ENCODE measurements at regions not wholly inside any gene's neighbourhood (a gene's known extent, or its start where the extent isn't known, plus 50 kb on each side); places are given as distances from the start of the nearest gene placed in this dataset.
"Not testable (repeated sequence)": the region's sequence is repeated elsewhere in the genome, so short reads cannot be mapped to it uniquely, and the experiment has no call there.

GRCh38 chr9:15113288-15113687 lies 193.7 kb downstream of the TTC39B start:
- no peak for DNase-seq (ENCODE audit: low read depth in 2 of 2, low spot score in 1 of 2)

GRCh38 chr9:15111071-15111470 lies 195.9 kb downstream of the TTC39B start:
- no peak for DNase-seq (ENCODE audit: low read depth in 2 of 2, low spot score in 1 of 2)

- peak in 1 of 2 donors; percentile 7 for DNase-seq (ENCODE audit: low read depth in 2 of 2, low spot score in 1 of 2)
These were observed 194.7 kb upstream of the FREM1 start for GRCh38 chr9:15104826-15105420.

GRCh38 chr9:15103290-15103689 lies 193.1 kb upstream of the FREM1 start:
- no peak for DNase-seq (ENCODE audit: low read depth in 2 of 2, low spot score in 1 of 2)

GRCh38 chr9:15101095-15101494 lies 190.9 kb upstream of the FREM1 start:
- DNase-seq (ENCODE audit: low read depth in 2 of 2, low spot score in 1 of 2) = no peak

- DNase-seq (ENCODE audit: low read depth in 2 of 2, low spot score in 1 of 2) = no peak
These were observed 190.3 kb upstream of the FREM1 start for GRCh38 chr9:15100571-15100970.

- no peak for DNase-seq (ENCODE audit: low read depth in 2 of 2, low spot score in 1 of 2)
These were observed 186.7 kb upstream of the FREM1 start for GRCh38 chr9:15096972-15097371.

GRCh38 chr9:15086778-15087324 lies 176.6 kb upstream of the FREM1 start:
- DNase-seq (ENCODE audit: low read depth in 2 of 2, low spot score in 1 of 2) = no peak

GRCh38 chr9:15086156-15086763 lies 176.0 kb upstream of the FREM1 start:
- DNase-seq (ENCODE audit: low read depth in 2 of 2, low spot score in 1 of 2) = no peak

GRCh38 chr9:15081021-15081753 lies 171.0 kb upstream of the FREM1 start:
- no peak for DNase-seq (ENCODE audit: low read depth in 2 of 2, low spot score in 1 of 2)

- DNase-seq (ENCODE audit: low read depth in 2 of 2, low spot score in 1 of 2) = no peak
These were observed 170.2 kb upstream of the FREM1 start for GRCh38 chr9:15080401-15080800.

GRCh38 chr9:15079989-15080388 lies 169.8 kb upstream of the FREM1 start:
- DNase-seq (ENCODE audit: low read depth in 2 of 2, low spot score in 1 of 2) = no peak

GRCh38 chr9:15077946-15078729 lies 167.9 kb upstream of the FREM1 start:
- DNase-seq (ENCODE audit: low read depth in 2 of 2, low spot score in 1 of 2) = no peak

GRCh38 chr9:15073620-15074019 lies 163.4 kb upstream of the FREM1 start:
- no peak for DNase-seq (ENCODE audit: low read depth in 2 of 2, low spot score in 1 of 2)

- DNase-seq (ENCODE audit: low read depth in 2 of 2, low spot score in 1 of 2) = no peak
These were observed 160.5 kb upstream of the FREM1 start for GRCh38 chr9:15070716-15071115.

GRCh38 chr9:15069106-15069505 lies 158.9 kb upstream of the FREM1 start:
- DNase-seq (ENCODE audit: low read depth in 2 of 2, low spot score in 1 of 2) = no peak

GRCh38 chr9:15068261-15068660 lies 158.0 kb upstream of the FREM1 start:
- no peak for DNase-seq (ENCODE audit: low read depth in 2 of 2, low spot score in 1 of 2)

- DNase-seq (ENCODE audit: low read depth in 2 of 2, low spot score in 1 of 2) = no peak
These were observed 148.8 kb upstream of the FREM1 start for GRCh38 chr9:15059003-15059402.

GRCh38 chr9:15058236-15058635 lies 148.0 kb upstream of the FREM1 start:
- DNase-seq (ENCODE audit: low read depth in 2 of 2, low spot score in 1 of 2) = no peak

GRCh38 chr9:15055284-15055683 lies 145.1 kb upstream of the FREM1 start:
- not testable (repeated sequence) for DNase-seq (ENCODE audit: low read depth in 2 of 2, low spot score in 1 of 2)

GRCh38 chr9:15048772-15049171 lies 138.5 kb upstream of the FREM1 start:
- no peak for DNase-seq (ENCODE audit: low read depth in 2 of 2, low spot score in 1 of 2)

Measured in stimulated activated CD8-positive, alpha-beta memory T cell treated with anti-CD3 and anti-CD28 coated beads, Interleukin-4, amount 100 ng/mL, for 1 hour (primary cell).